Osteoblast (primary cell): ENCODE measurements at regions not wholly inside any gene's neighbourhood (a gene's known extent, or its start where the extent isn't known, plus 50 kb on each side); places are given as distances from the start of the nearest gene placed in this dataset.
"Not testable (repeated sequence)": the region's sequence is repeated elsewhere in the genome, so short reads cannot be mapped to it uniquely, and the experiment has no call there.

Source experiments
- DNase-seq: peaks from one replicate; pipeline ENCODE4 v3.0.0; 2011; ENCODE audit warnings: low spot score, mixed read lengths; ENCODE audit not compliant: insufficient read length; ENCODE audit errors: missing footprints
- H2AFZ ChIP-seq: 2 replicates; pipeline ENCODE4 v1.6.0; 2011; ENCODE audit warnings: mild to moderate bottlenecking, low read length
- H3K27ac ChIP-seq: 2 replicates; pipeline ENCODE4 v1.5.1; 2011; ENCODE audit warnings: mild to moderate bottlenecking, low read depth, low read length, moderate library complexity
- H3K27me3 ChIP-seq: 2 replicates; pipeline ENCODE4 v1.6.0; 2012; ENCODE audit warnings: mild to moderate bottlenecking, control low read depth, inconsistent platforms, low read length, moderate library complexity; ENCODE audit not compliant: insufficient read depth
- H3K36me3 ChIP-seq: 2 replicates; pipeline ENCODE4 v1.5.1; 2011; ENCODE audit warnings: mild to moderate bottlenecking, low read length, control low read depth, moderate library complexity; ENCODE audit not compliant: insufficient read depth
- H3K4me1 ChIP-seq: 2 replicates; pipeline ENCODE4 v1.5.1; 2011; ENCODE audit warnings: mild to moderate bottlenecking, low read length, control low read depth, moderate library complexity; ENCODE audit not compliant: insufficient read depth
- H3K4me2 ChIP-seq: 2 replicates; pipeline ENCODE4 v1.6.0; 2011; ENCODE audit warnings: mild to moderate bottlenecking, low read length; ENCODE audit not compliant: insufficient read depth
- H3K4me3 ChIP-seq: fragments of 200-600 bp; sonication (generic); 3 replicates; pipeline ENCODE4 v1.5.1; 2012; ENCODE audit warnings: mild to moderate bottlenecking, low read length, inconsistent platforms; ENCODE audit not compliant: insufficient read depth
- H3K79me2 ChIP-seq: 2 replicates; pipeline ENCODE4 v1.6.0; 2012; ENCODE audit warnings: mild to moderate bottlenecking, low read length, control low read depth, inconsistent platforms; ENCODE audit not compliant: insufficient read depth
- H3K9me3 ChIP-seq: 2 replicates; pipeline ENCODE4 v1.5.1; 2011; ENCODE audit warnings: low read depth, low read length, control low read depth
- H4K20me1 ChIP-seq: 2 replicates; pipeline ENCODE4 v1.6.0; 2012; ENCODE audit warnings: mild to moderate bottlenecking, low read length, control low read depth; ENCODE audit not compliant: insufficient read depth
- CTCF ChIP-seq: IDR thresholded peaks from 2 replicates; pipeline ENCODE4 v1.5.1; 2011; ENCODE audit warnings: mild to moderate bottlenecking, low read depth, low read length, moderate library complexity; ENCODE audit errors: extremely low read depth

GRCh38 chr18:60188958-60189357 is 183.6 kb downstream of the MC4R start:
- Histone ChIP-seq H3K4me2 (no peak overlapping the region), H3K9me3 (no peaks in the 10 kb centered on the region), H3K27ac (no peak overlapping the region), H4K20me1 (no peaks in the 10 kb centered on the region), H3K4me3 (no peak overlapping the region), H3K4me1 (no peaks in the 10 kb centered on the region), H3K27me3 (no peaks in the 10 kb centered on the region), H2AFZ (no peak overlapping the region), H3K36me3 (no peaks in the 10 kb centered on the region), H3K79me2 (no peaks in the 10 kb centered on the region)
- no peak for TF ChIP-seq CTCF
- DNase-seq = no peak

DNA sequence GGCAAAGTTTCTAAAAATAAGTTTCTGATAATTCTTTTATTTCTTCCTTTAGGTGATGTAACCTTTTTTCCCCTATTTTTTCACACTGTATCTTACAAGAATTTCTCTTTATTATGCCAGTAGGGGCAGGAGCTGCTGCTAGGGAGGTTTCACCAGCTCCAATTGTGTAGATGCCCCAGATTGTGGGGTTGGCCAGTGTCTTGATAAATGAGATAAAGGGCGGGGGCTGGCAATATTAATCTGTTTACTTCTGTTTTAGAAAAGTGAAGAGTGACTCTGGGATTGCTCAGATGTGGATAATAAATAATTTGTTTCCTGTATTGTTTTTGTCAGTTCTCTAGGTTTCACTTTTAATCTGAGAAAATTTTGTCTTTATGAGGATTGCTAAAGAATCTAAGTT is 190.4 kb downstream of the MC4R start:
- peaks cover 4% of the 10 kb centered on the region for H3K27me3 ChIP-seq
- no peaks in the 10 kb centered on the region for H4K20me1 ChIP-seq
- H3K4me1 ChIP-seq = no peaks in the 10 kb centered on the region
- H3K9me3 ChIP-seq = no peaks in the 10 kb centered on the region
- no peak overlapping the region for H3K4me3 ChIP-seq
- no peak overlapping the region for H3K27ac ChIP-seq
- DNase-seq = no peak
- no peak overlapping the region for H2AFZ ChIP-seq
- H3K79me2 ChIP-seq = no peaks in the 10 kb centered on the region
- no peak overlapping the region for H3K4me2 ChIP-seq
- no peak for TF ChIP-seq CTCF
- no peaks in the 10 kb centered on the region for H3K36me3 ChIP-seq

- TF ChIP-seq CTCF = no peak
These were observed 191.9 kb downstream of the MC4R start for GRCh38 chr18:60180671-60181070.

DNA sequence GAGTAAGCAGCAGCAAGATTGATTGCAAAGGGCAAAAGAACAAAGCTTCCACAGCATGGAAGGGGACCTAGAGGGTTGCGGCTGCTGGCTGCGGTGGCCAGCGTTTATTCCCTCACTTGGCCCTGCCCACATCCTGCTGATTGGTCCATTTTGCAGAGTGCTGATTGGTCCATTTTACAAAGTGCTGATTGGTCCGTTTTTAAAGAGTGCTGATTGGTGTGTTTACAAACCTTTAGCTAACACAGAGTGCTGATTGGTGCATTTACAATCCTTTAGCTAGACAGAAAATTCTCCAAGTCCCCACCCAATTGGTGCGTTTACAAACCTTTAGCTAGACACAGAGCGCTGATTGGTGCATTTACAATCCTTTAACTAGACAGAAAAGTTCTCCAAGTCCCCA is 194.4 kb downstream of the MC4R start:
- not testable (repeated sequence) for H3K4me2 ChIP-seq, H3K27ac ChIP-seq, H3K27me3 ChIP-seq, H3K9me3 ChIP-seq, H3K79me2 ChIP-seq, H4K20me1 ChIP-seq, H2AFZ ChIP-seq, H3K4me1 ChIP-seq, DNase-seq, H3K4me3 ChIP-seq, H3K36me3 ChIP-seq

More at GRCh38 chr18:60180671-60181070, 191.9 kb downstream of the MC4R start:
- no peak overlapping the region for H3K4me2 ChIP-seq
- no peaks in the 10 kb centered on the region for H3K4me1 ChIP-seq
- no peaks in the 10 kb centered on the region for H3K36me3 ChIP-seq
- H2AFZ ChIP-seq = no peak overlapping the region
- no peaks in the 10 kb centered on the region for H3K79me2 ChIP-seq
- no peak overlapping the region for H3K27ac ChIP-seq
- H4K20me1 ChIP-seq = no peaks in the 10 kb centered on the region
- H3K9me3 ChIP-seq = no peaks in the 10 kb centered on the region
- no peak for DNase-seq
- H3K4me3 ChIP-seq = no peak overlapping the region
- peaks cover 4% of the 10 kb centered on the region for H3K27me3 ChIP-seq
